Neural cell (in vitro differentiated cells): ENCODE measurements at regions not wholly inside any gene's neighbourhood (a gene's known extent, or its start where the extent isn't known, plus 50 kb on each side); places are given as distances from the start of the nearest gene placed in this dataset.
A peak's percentile ranks its signal among the peaks of the same experiment; 100 is the strongest.

Experiments
- H2AFZ ChIP-seq: fragments of 200-600, 300-800 bp; sonication (generic), shearing (Covaris generic); 2 replicates; pipeline ENCODE4 v1.6.0; 2014; ENCODE audit warnings: low read depth, mild to moderate bottlenecking, antibody characterized with exemption, low read length, moderate library complexity
- H3F3A ChIP-seq: fragments of 200-600 bp; shearing (Covaris generic); 2 replicates; pipeline ENCODE4 v1.6.1; 2016; ENCODE audit warnings: mild to moderate bottlenecking, moderate library complexity, mixed read lengths, antibody characterized with exemption, low read length; ENCODE audit not compliant: insufficient read depth, poor library complexity, severe bottlenecking
- H3K27ac ChIP-seq: fragments of 200-600, 300-800 bp; sonication (generic), shearing (Covaris generic); 2 replicates; pipeline ENCODE4 v1.5.1; 2014; ENCODE audit warnings: mild to moderate bottlenecking, low read length, moderate library complexity
- H3K27me3 ChIP-seq: fragments of 300-800, 200-600 bp; sonication (generic), shearing (Covaris generic); 2 replicates; pipeline ENCODE4 v1.6.0; 2014; ENCODE audit warnings: mild to moderate bottlenecking, low read depth, low read length, moderate library complexity; ENCODE audit not compliant: insufficient read depth
- H3K36me3 ChIP-seq: fragments of 300-800, 200-600 bp; sonication (generic), shearing (Covaris generic); 2 replicates; pipeline ENCODE4 v1.5.1; 2014; ENCODE audit warnings: mild to moderate bottlenecking, antibody characterized with exemption, low read length, moderate library complexity; ENCODE audit not compliant: insufficient read depth
- H3K4me2 ChIP-seq: fragments of 300-800, 200-600 bp; sonication (generic), shearing (Covaris generic); 2 replicates; pipeline ENCODE4 v1.6.0; 2014; ENCODE audit warnings: mild to moderate bottlenecking, low read length
- H3K4me3 ChIP-seq: fragments of 300-800, 200-600 bp; sonication (generic), shearing (Covaris generic); 2 replicates; pipeline ENCODE4 v1.5.1; 2014; ENCODE audit warnings: mild to moderate bottlenecking, low read length, moderate library complexity
- H3K79me2 ChIP-seq: fragments of 200-600 bp; shearing (Covaris generic); replicated peaks from 2 replicates; pipeline ENCODE4 v1.6.0; 2014; ENCODE audit warnings: mild to moderate bottlenecking, low read length, moderate library complexity; ENCODE audit not compliant: insufficient read depth
- H3K9ac ChIP-seq: fragments of 300-800, 200-600 bp; sonication (generic), shearing (Covaris generic); 2 replicates; pipeline ENCODE4 v1.6.1; 2016; ENCODE audit warnings: mild to moderate bottlenecking, low read length, mixed read lengths
- H3K9me2 ChIP-seq: fragments of 200-600 bp; shearing (Covaris generic); 2 replicates; pipeline ENCODE4 v1.6.1; 2016; ENCODE audit warnings: mild to moderate bottlenecking, low read length, mixed read lengths; ENCODE audit not compliant: insufficient read depth
- H3K9me3 ChIP-seq: fragments of 200-600, 300-800 bp; sonication (generic), shearing (Covaris generic); 2 replicates; pipeline ENCODE4 v1.6.1; 2016; ENCODE audit warnings: mild to moderate bottlenecking, mixed run types, low read length, moderate library complexity, mixed read lengths
- H4K20me1 ChIP-seq: fragments of 200-600 bp; shearing (Covaris generic); 2 replicates; pipeline ENCODE4 v1.6.1; 2016; ENCODE audit warnings: mild to moderate bottlenecking, mixed run types; ENCODE audit not compliant: insufficient read depth
- CTCF ChIP-seq: fragments of 450-650 bp; IDR thresholded peaks from 2 replicates; pipeline ENCODE4 v1.5.1; 2014; ENCODE audit warnings: antibody characterized with exemption, mild to moderate bottlenecking, moderate library complexity; ENCODE audit not compliant: poor library complexity, severe bottlenecking
- EP300 ChIP-seq: fragments of 450-650 bp; conservative IDR thresholded peaks from 2 replicates; pipeline ENCODE4 v1.6.1; 2014; ENCODE audit warnings: antibody characterized with exemption, mild to moderate bottlenecking, moderate library complexity; ENCODE audit not compliant: poor library complexity, severe bottlenecking
- EZH2 ChIP-seq: fragments of 200-600, 300-800 bp; shearing (Covaris generic), sonication (generic); IDR thresholded peaks from 2 replicates; pipeline ENCODE4 v1.6.1; 2014; ENCODE audit warnings: antibody characterized with exemption, low read length, borderline replicate concordance, mild to moderate bottlenecking; ENCODE audit not compliant: insufficient read depth, poor library complexity, severe bottlenecking
- MXI1 ChIP-seq: fragments of 450-650 bp; conservative IDR thresholded peaks from 2 replicates; pipeline ENCODE4 v1.6.1; 2014; ENCODE audit warnings: antibody characterized with exemption, mild to moderate bottlenecking; ENCODE audit not compliant: poor library complexity, severe bottlenecking
- POLR2AphosphoS5 ChIP-seq: IDR thresholded peaks from 2 replicates; pipeline ENCODE4 v1.6.1; 2012
- RAD21 ChIP-seq: fragments of 450-650 bp; conservative IDR thresholded peaks from 2 replicates; pipeline ENCODE4 v1.6.1; 2014; ENCODE audit warnings: antibody characterized with exemption, mild to moderate bottlenecking, moderate library complexity
- REST ChIP-seq: IDR thresholded peaks from 2 replicates; pipeline ENCODE4 v1.6.1; 2012; ENCODE audit warnings: borderline replicate concordance
- SMC3 ChIP-seq: fragments of 450-650 bp; conservative IDR thresholded peaks from 2 replicates; pipeline ENCODE4 v1.6.1; 2014; ENCODE audit warnings: antibody characterized with exemption, mild to moderate bottlenecking, moderate library complexity; ENCODE audit not compliant: poor library complexity
- TAF1 ChIP-seq: IDR thresholded peaks from 2 replicates; pipeline ENCODE4 v1.6.1; 2012; ENCODE audit warnings: low read depth

GRCh38 chr9:31541721-31542281 lies 842.6 kb upstream of the ACO1 start:
- H3K27ac ChIP-seq: peak overlapping the region; percentile 58
- H3K9me2 ChIP-seq: no peaks in the 10 kb centered on the region
- TF ChIP-seq MXI1: no peak
- no peak for TF ChIP-seq SMC3
- peak; percentile 70 for TF ChIP-seq REST
- peak; percentile 61 for TF ChIP-seq POLR2AphosphoS5
- peak; percentile 41 for TF ChIP-seq EP300
- TF ChIP-seq CTCF: no peak
- no peak for TF ChIP-seq TAF1
- TF ChIP-seq RAD21: no peak
- TF ChIP-seq EZH2: no peak
- no peaks in the 10 kb centered on the region for H3K27me3 ChIP-seq
- H3K36me3 ChIP-seq: no peaks in the 10 kb centered on the region
- peak overlapping the region; percentile 5 for H2AFZ ChIP-seq
- no peaks in the 10 kb centered on the region for H4K20me1 ChIP-seq
- peaks cover 4% of the 10 kb centered on the region for H3F3A ChIP-seq
- H3K9ac ChIP-seq: peak overlapping the region; percentile 29
- H3K4me3 ChIP-seq: peak overlapping the region; percentile 38
- H3K4me2 ChIP-seq: peak overlapping the region; percentile 43
- H3K9me3 ChIP-seq: no peaks in the 10 kb centered on the region
- no peaks in the 10 kb centered on the region for H3K79me2 ChIP-seq

- TF ChIP-seq EZH2 (no peak), TAF1 (no peak), EP300 (no peak), RAD21 (peak; percentile 72), REST (no peak), POLR2AphosphoS5 (no peak), SMC3 (peak; percentile 51), MXI1 (no peak), CTCF (peak; percentile 75)
- peaks cover 4% of the 10 kb centered on the region for H3F3A ChIP-seq
- H3K79me2 ChIP-seq: no peaks in the 10 kb centered on the region
- H2AFZ ChIP-seq: no peak overlapping the region
- no peaks in the 10 kb centered on the region for H3K9me2 ChIP-seq
- no peaks in the 10 kb centered on the region for H3K9me3 ChIP-seq
- H3K4me3 ChIP-seq: peak overlapping the region; percentile 38
- H4K20me1 ChIP-seq: no peaks in the 10 kb centered on the region
- no peak overlapping the region for H3K4me2 ChIP-seq
- H3K9ac ChIP-seq: peak overlapping the region; percentile 29
- no peaks in the 10 kb centered on the region for H3K27me3 ChIP-seq
- peak overlapping the region; percentile 58 for H3K27ac ChIP-seq
- H3K36me3 ChIP-seq: no peaks in the 10 kb centered on the region
These were observed 841.9 kb upstream of the ACO1 start for GRCh38 chr9:31542384-31543055.
